ENCODE measurements at regions not wholly inside any gene's neighbourhood (a gene's known extent, or its start where the extent isn't known, plus 50 kb on each side); places are given as distances from the start of the nearest gene placed in this dataset.
"Not testable (repeated sequence)": the region's sequence is repeated elsewhere in the genome, so short reads cannot be mapped to it uniquely, and the experiment has no call there.

GRCh38 chr2:208686665-208687064 lies 280.1 kb downstream of the PTH2R start:
- WGBS = 65% methylated on average over 1 of the region's 1 CpG
- Histone ChIP-seq H3K9me3 (ENCODE audit: control insufficient read depth in 4 of 4, low read length in 3 of 4) (peaks cover 0 to 2% (median 0%) of the 10 kb centered on the region in 4 donors), H3K4me1 (ENCODE audit: control insufficient read depth in 4 of 4, insufficient read depth in 4 of 4, low read length in 3 of 4) (no peaks in the 10 kb centered on the region), H3K9ac (ENCODE audit: low read depth in 1 of 2, low read length in 2 of 2) (no peak overlapping the region), H3K27me3 (ENCODE audit: control insufficient read depth in 4 of 4, insufficient read depth in 4 of 4, low read length in 3 of 4) (no peaks in the 10 kb centered on the region), H3K27ac (ENCODE audit: low read depth in 1 of 2, low read length in 2 of 2) (no peak overlapping the region), H3K4me3 (ENCODE audit: low read depth in 1 of 3, low read length in 3 of 3) (no peak overlapping the region), H3K36me3 (ENCODE audit: control insufficient read depth in 4 of 4, insufficient read depth in 3 of 4, low read depth in 1 of 4, low read length in 3 of 4) (no peaks in the 10 kb centered on the region)
- no peak for DNase-seq (ENCODE audit: low spot score)
- no peak for TF ChIP-seq FOXA2 (IDR thresholded peaks at IDR 0.05)
- TF ChIP-seq FOXA1 (IDR thresholded peaks at IDR 0.05) = no peak
- TF ChIP-seq RXRA (IDR thresholded peaks at IDR 0.05) = no peak
- no peak for TF ChIP-seq NR2F2 (IDR thresholded peaks at IDR 0.05)
- TF ChIP-seq HNF4G (IDR thresholded peaks at IDR 0.05) = no peak
- TF ChIP-seq MAX (IDR thresholded peaks at IDR 0.05) = no peak
- TF ChIP-seq GABPA (IDR thresholded peaks at IDR 0.05 in 1 of 2, conservative IDR thresholded peaks at IDR 0.05 in 1 of 2) = no peak
- no peak for TF ChIP-seq ZBTB33 (IDR thresholded peaks at IDR 0.05)
- TF ChIP-seq, protein P1, sequence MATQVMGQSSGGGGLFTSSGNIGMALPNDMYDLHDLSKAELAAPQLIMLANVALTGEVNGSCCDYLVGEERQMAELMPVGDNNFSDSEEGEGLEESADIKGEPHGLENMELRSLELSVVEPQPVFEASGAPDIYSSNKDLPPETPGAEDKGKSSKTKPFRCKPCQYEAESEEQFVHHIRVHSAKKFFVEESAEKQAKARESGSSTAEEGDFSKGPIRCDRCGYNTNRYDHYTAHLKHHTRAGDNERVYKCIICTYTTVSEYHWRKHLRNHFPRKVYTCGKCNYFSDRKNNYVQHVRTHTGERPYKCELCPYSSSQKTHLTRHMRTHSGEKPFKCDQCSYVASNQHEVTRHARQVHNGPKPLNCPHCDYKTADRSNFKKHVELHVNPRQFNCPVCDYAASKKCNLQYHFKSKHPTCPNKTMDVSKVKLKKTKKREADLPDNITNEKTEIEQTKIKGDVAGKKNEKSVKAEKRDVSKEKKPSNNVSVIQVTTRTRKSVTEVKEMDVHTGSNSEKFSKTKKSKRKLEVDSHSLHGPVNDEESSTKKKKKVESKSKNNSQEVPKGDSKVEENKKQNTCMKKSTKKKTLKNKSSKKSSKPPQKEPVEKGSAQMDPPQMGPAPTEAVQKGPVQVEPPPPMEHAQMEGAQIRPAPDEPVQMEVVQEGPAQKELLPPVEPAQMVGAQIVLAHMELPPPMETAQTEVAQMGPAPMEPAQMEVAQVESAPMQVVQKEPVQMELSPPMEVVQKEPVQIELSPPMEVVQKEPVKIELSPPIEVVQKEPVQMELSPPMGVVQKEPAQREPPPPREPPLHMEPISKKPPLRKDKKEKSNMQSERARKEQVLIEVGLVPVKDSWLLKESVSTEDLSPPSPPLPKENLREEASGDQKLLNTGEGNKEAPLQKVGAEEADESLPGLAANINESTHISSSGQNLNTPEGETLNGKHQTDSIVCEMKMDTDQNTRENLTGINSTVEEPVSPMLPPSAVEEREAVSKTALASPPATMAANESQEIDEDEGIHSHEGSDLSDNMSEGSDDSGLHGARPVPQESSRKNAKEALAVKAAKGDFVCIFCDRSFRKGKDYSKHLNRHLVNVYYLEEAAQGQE (IDR thresholded peaks at IDR 0.05) = no peak
- TF ChIP-seq, protein P2, sequence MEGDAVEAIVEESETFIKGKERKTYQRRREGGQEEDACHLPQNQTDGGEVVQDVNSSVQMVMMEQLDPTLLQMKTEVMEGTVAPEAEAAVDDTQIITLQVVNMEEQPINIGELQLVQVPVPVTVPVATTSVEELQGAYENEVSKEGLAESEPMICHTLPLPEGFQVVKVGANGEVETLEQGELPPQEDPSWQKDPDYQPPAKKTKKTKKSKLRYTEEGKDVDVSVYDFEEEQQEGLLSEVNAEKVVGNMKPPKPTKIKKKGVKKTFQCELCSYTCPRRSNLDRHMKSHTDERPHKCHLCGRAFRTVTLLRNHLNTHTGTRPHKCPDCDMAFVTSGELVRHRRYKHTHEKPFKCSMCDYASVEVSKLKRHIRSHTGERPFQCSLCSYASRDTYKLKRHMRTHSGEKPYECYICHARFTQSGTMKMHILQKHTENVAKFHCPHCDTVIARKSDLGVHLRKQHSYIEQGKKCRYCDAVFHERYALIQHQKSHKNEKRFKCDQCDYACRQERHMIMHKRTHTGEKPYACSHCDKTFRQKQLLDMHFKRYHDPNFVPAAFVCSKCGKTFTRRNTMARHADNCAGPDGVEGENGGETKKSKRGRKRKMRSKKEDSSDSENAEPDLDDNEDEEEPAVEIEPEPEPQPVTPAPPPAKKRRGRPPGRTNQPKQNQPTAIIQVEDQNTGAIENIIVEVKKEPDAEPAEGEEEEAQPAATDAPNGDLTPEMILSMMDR (IDR thresholded peaks at IDR 0.05; ENCODE audit: low read depth, low read length, missing input control) = no peak
- no peak for TF ChIP-seq RAD21 (IDR thresholded peaks at IDR 0.05)

- not testable (repeated sequence) for H3K4me1 ChIP-seq (ENCODE audit: control insufficient read depth in 4 of 4, insufficient read depth in 4 of 4, low read length in 3 of 4); H3K9ac ChIP-seq (ENCODE audit: low read depth in 1 of 2, low read length in 2 of 2); H3K9me3 ChIP-seq (ENCODE audit: control insufficient read depth in 4 of 4, low read length in 3 of 4); H3K4me3 ChIP-seq (ENCODE audit: low read depth in 1 of 3, low read length in 3 of 3); H3K27ac ChIP-seq (ENCODE audit: low read depth in 1 of 2, low read length in 2 of 2); H3K27me3 ChIP-seq (ENCODE audit: control insufficient read depth in 4 of 4, insufficient read depth in 4 of 4, low read length in 3 of 4); DNase-seq (ENCODE audit: low spot score); H3K36me3 ChIP-seq (ENCODE audit: control insufficient read depth in 4 of 4, insufficient read depth in 3 of 4, low read depth in 1 of 4, low read length in 3 of 4)
- 79% methylated on average over 1 of the region's 1 CpG for WGBS
Observed at GRCh38 chr2:208687720-208688119, 281.1 kb downstream of the PTH2R start.

GRCh38 chr2:208698114-208698513 lies 291.5 kb downstream of the PTH2R start:
- DNase-seq (ENCODE audit: low spot score) = no peak
- Histone ChIP-seq H3K27ac (ENCODE audit: low read depth in 1 of 2, low read length in 2 of 2) (no peak overlapping the region), H3K27me3 (ENCODE audit: control insufficient read depth in 4 of 4, insufficient read depth in 4 of 4, low read length in 3 of 4) (no peaks in the 10 kb centered on the region), H3K4me1 (ENCODE audit: control insufficient read depth in 4 of 4, insufficient read depth in 4 of 4, low read length in 3 of 4) (no peaks in the 10 kb centered on the region), H3K4me3 (ENCODE audit: low read depth in 1 of 3, low read length in 3 of 3) (no peak overlapping the region), H3K36me3 (ENCODE audit: control insufficient read depth in 4 of 4, insufficient read depth in 3 of 4, low read depth in 1 of 4, low read length in 3 of 4) (no peaks in the 10 kb centered on the region), H3K9ac (ENCODE audit: low read depth in 1 of 2, low read length in 2 of 2) (no peak overlapping the region), H3K9me3 (ENCODE audit: control insufficient read depth in 4 of 4, low read length in 3 of 4) (no peaks in the 10 kb centered on the region)
- no peak for TF ChIP-seq JUND (IDR thresholded peaks at IDR 0.05)
- no peak for TF ChIP-seq HNF4G (IDR thresholded peaks at IDR 0.05)
- no peak for TF ChIP-seq TAF1 (conservative IDR thresholded peaks at IDR 0.05)
- TF ChIP-seq EGR1 (IDR thresholded peaks at IDR 0.05; ENCODE audit: low read depth in 2 of 2) = no peak
- TF ChIP-seq GABPA (IDR thresholded peaks at IDR 0.05 in 1 of 2, conservative IDR thresholded peaks at IDR 0.05 in 1 of 2) = no peak
- no peak for TF ChIP-seq MAX (IDR thresholded peaks at IDR 0.05)
- no peak for TF ChIP-seq ZBTB33 (IDR thresholded peaks at IDR 0.05)
